ENCODE measurements at regions not wholly inside any gene's neighbourhood (a gene's known extent, or its start where the extent isn't known, plus 50 kb on each side); places are given as distances from the start of the nearest gene placed in this dataset.

DNA sequence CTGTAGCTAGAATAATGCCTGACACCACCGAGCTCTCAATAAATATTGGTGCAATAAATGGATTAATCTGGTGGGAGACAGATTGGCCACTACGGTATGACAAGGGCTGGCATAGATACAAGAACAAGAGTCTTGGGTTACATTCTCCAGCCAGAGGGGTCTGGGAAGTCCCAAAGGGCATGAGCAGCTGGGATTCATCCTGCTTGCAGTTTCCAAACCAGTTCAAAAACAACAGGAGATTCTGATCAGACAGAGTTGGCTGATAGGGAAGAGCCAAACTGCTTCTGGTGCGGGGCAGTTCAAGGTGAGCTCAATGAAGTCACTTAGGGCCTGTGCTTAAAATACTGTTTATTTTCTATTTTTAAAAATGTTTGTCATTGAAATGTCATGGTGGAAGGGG lies 266.9 kb downstream of the TNS1 start:
- TF ChIP-seq, protein P1, sequence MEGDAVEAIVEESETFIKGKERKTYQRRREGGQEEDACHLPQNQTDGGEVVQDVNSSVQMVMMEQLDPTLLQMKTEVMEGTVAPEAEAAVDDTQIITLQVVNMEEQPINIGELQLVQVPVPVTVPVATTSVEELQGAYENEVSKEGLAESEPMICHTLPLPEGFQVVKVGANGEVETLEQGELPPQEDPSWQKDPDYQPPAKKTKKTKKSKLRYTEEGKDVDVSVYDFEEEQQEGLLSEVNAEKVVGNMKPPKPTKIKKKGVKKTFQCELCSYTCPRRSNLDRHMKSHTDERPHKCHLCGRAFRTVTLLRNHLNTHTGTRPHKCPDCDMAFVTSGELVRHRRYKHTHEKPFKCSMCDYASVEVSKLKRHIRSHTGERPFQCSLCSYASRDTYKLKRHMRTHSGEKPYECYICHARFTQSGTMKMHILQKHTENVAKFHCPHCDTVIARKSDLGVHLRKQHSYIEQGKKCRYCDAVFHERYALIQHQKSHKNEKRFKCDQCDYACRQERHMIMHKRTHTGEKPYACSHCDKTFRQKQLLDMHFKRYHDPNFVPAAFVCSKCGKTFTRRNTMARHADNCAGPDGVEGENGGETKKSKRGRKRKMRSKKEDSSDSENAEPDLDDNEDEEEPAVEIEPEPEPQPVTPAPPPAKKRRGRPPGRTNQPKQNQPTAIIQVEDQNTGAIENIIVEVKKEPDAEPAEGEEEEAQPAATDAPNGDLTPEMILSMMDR (IDR thresholded peaks at IDR 0.05; ENCODE audit: low read length, missing control alignments), result no peak
- no peak overlapping the region for H3K4me3 ChIP-seq (replicated peaks; ENCODE audit: low read depth, low read length)
- DNase-seq (ENCODE audit: low read depth), result no peak

DNA sequence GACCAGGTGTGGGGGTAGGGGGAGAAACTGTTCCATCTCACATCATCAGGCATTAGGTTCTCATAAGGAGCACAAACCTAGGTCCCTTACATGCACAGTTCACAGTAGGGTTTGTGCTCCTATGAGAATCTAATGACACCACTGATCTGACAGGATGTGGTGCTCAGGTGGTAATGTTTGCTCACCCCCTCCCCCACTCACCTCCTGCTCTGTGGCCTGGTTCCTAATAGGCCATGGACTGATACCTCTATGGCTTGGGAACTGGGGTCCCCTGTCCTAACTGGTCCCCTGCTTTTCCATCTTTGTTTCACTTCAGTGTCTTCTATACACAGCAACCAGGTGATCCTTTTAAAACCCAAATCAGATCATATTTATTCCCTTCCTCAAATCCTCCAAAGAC lies 267.8 kb downstream of the TNS1 start:
- TF ChIP-seq, protein P1 (IDR thresholded peaks at IDR 0.05; ENCODE audit: low read length, missing control alignments), result no peak
- DNase-seq (ENCODE audit: low read depth), result no peak
- no peak overlapping the region for H3K4me3 ChIP-seq (replicated peaks; ENCODE audit: low read depth, low read length)

DNA sequence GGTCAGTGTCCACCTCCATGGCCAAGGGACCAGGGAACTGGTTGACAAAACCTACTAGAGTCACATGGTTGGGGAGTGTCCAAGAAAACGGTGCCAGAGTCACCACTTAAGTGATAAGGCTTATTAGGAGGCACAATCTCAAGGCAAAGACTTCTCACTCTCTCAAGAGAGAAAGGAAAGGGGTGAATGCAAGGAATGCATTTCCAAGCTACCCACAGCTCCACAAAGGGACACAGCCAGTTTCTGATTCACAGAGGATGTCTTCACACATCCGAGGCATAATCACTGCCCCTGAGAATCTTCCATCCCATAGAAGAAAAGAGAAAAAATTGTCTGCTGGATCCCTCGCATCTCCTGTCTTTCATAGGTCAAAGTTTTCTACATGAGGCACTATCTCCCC lies 269.3 kb downstream of the TNS1 start:
- TF ChIP-seq, protein P1 (IDR thresholded peaks at IDR 0.05; ENCODE audit: low read length, missing control alignments), result no peak
- DNase-seq (ENCODE audit: low read depth), result no peak
- no peak overlapping the region for H3K4me3 ChIP-seq (replicated peaks; ENCODE audit: low read depth, low read length)

DNA sequence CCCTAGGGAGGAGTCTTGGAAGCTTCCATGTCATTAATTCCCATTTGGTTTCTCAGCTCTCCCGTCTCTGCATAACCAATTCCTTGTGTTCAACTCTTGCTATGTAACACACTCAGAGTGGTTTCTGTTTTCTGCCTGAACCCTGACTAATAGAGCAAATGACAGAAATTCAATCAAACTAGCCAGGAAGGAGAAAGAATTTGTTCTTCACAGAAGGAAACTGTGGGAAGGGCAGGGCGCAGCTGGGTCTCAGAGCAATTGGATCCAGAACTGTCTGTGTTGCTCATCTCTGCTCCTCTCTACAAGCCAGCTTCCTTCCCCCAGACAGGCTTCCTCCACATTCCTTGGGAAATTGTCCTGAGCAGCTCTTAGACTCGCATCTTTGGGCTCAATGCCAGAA lies 269.8 kb downstream of the TNS1 start:
- TF ChIP-seq, protein P1 (IDR thresholded peaks at IDR 0.05; ENCODE audit: low read length, missing control alignments), result no peak
- no peak overlapping the region for H3K4me3 ChIP-seq (replicated peaks; ENCODE audit: low read depth, low read length)
- DNase-seq (ENCODE audit: low read depth), result peak; percentile 27

DNA sequence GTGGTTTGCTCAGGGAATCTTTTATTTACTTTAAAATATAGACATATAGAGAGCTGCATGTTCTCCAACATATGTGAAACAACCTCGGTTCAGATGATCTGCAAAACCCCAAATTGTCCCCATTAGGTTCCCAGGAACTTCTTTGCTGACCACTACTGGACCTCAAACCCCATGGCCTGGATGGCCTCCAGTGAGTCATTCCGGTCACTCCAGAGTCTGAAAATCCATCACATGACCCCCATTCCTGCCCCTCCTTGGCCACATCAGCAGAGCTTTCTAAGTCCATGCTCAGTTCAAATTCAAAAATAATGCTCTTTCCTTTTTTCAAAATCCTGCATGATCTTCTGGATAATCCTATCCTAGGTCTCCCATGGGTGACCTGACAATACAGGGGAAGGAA lies 271.0 kb downstream of the TNS1 start:
- TF ChIP-seq, protein P1 (IDR thresholded peaks at IDR 0.05; ENCODE audit: low read length, missing control alignments), result no peak
- no peak overlapping the region for H3K4me3 ChIP-seq (replicated peaks; ENCODE audit: low read depth, low read length)
- no peak for DNase-seq (ENCODE audit: low read depth)

DNA sequence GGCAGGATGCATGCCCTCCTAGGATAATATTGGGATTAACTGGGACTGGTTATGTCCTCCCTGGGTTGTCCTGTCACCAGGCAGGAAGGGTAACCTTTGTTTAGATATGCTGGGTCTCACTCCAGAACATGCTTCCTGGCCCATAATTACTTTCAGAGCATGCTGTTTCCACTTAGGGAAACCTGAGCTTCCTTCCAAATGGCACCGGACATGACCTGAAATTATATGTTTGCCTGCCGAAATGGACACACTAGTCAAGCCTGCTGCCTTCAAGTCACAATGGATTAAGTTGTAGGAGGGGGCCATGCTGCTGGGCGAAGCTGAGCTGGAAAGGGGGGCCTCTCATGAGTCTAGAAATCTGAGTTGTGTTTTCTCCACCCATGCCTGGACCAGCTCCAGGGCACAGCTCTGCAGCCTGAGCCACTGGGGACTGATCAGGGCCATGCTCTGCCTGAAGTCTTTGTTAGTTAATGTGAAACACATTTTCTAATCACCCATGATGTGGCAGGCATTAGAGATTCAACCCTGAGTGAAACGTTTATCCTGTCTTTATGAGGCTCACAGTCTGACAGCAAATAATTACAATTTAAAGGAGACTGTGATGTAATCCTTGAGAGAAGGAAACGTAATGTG lies 273.3 kb downstream of the TNS1 start:
- TF ChIP-seq, protein P1 (IDR thresholded peaks at IDR 0.05; ENCODE audit: low read length, missing control alignments), result no peak
- H3K4me3 ChIP-seq (replicated peaks; ENCODE audit: low read depth, low read length), result no peak overlapping the region
- no peak for DNase-seq (ENCODE audit: low read depth)

DNA sequence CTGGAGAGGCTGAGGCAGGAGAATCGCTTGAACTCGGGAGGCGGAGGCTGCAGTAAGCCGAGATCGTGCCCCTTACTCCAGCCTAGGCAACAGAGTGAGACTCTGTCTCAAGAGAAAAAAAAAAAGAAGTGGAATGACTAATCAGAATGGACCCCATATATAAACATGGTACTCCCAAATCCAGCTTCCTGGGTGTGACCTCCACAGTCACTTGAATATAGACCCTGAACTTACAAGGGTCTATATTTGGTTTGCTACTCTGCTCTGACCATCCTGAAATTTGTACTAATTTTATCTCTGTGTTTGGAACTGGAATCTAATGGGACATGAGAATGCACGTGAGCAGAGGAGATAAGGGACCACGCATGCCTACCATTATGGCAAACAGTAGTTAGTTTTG lies 275.0 kb downstream of the TNS1 start:
- TF ChIP-seq, protein P1 (IDR thresholded peaks at IDR 0.05; ENCODE audit: low read length, missing control alignments), result no peak
- no peak overlapping the region for H3K4me3 ChIP-seq (replicated peaks; ENCODE audit: low read depth, low read length)
- no peak for DNase-seq (ENCODE audit: low read depth)

Data from fibroblast of pulmonary artery (primary cell).